MM.1S (cell line): ENCODE measurements at regions not wholly inside any gene's neighbourhood (a gene's known extent, or its start where the extent isn't known, plus 50 kb on each side); places are given as distances from the start of the nearest gene placed in this dataset.

Source experiments
- EZH2 ChIP-seq: fragments of 300-600 bp; sonication (generic); optimal IDR thresholded peaks from 2 replicates; pipeline ENCODE3; 2017; ENCODE audit warnings: low read depth, mild to moderate bottlenecking, antibody characterized with exemption, low read length, mixed read lengths
- EZH2phosphoT487 ChIP-seq: fragments of 300-600 bp; sonication (generic); IDR thresholded peaks from 2 replicates; pipeline ENCODE4 v1.6.1; 2018; ENCODE audit warnings: antibody characterized with exemption, low read length
- TF ChIP-seq, protein P1 (sequence below): fragments of 300-600 bp; sonication (generic); IDR thresholded peaks from 2 replicates; pipeline ENCODE4 v1.5.1; 2016; ENCODE audit warnings: antibody characterized with exemption, low read length, mixed read lengths

DNA sequence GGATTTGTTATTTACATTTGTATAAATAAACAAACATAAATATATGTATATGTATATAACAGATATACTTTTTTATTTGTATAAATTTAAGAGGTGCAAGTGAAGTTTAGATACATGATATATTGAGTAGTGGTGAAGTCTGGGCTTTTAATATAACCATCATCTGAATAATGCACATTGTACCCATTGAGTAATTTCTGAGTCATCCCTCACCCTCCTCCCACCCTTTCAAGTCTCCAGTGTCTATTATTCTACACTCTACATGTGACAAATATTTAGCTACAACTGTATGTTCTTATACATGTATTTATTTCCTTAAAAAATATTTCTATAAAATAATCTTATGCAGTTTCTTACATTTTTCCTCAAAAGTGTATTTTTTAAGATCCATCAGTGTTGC is 358.7 kb upstream of the TFPI start:
- TF ChIP-seq, protein P1, sequence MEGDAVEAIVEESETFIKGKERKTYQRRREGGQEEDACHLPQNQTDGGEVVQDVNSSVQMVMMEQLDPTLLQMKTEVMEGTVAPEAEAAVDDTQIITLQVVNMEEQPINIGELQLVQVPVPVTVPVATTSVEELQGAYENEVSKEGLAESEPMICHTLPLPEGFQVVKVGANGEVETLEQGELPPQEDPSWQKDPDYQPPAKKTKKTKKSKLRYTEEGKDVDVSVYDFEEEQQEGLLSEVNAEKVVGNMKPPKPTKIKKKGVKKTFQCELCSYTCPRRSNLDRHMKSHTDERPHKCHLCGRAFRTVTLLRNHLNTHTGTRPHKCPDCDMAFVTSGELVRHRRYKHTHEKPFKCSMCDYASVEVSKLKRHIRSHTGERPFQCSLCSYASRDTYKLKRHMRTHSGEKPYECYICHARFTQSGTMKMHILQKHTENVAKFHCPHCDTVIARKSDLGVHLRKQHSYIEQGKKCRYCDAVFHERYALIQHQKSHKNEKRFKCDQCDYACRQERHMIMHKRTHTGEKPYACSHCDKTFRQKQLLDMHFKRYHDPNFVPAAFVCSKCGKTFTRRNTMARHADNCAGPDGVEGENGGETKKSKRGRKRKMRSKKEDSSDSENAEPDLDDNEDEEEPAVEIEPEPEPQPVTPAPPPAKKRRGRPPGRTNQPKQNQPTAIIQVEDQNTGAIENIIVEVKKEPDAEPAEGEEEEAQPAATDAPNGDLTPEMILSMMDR = no peak
- TF ChIP-seq EZH2 (no peak), EZH2phosphoT487 (no peak)
